ENCODE measurements at regions not wholly inside any gene's neighbourhood (a gene's known extent, or its start where the extent isn't known, plus 50 kb on each side); places are given as distances from the start of the nearest gene placed in this dataset.

- Histone ChIP-seq H3K9me3 (no peaks in the 10 kb centered on the region), H3K4me3 (no peak overlapping the region), H3K27ac (no peak overlapping the region), H3K36me3 (no peaks in the 10 kb centered on the region), H3K4me1 (peaks cover 0 to 41% (median 21%) of the 10 kb centered on the region in 4 donors), H3K27me3 (no peaks in the 10 kb centered on the region)
- 81% methylated on average over 4 of the region's 4 CpGs for WGBS, 2 donors
- DNase-seq: no peak
- no peak for TF ChIP-seq POLR2A (IDR thresholded peaks at IDR 0.05)
- TF ChIP-seq POLR2AphosphoS5 (IDR thresholded peaks at IDR 0.05): no peak
- TF ChIP-seq EP300 (IDR thresholded peaks at IDR 0.05): no peak
- TF ChIP-seq, protein P1, sequence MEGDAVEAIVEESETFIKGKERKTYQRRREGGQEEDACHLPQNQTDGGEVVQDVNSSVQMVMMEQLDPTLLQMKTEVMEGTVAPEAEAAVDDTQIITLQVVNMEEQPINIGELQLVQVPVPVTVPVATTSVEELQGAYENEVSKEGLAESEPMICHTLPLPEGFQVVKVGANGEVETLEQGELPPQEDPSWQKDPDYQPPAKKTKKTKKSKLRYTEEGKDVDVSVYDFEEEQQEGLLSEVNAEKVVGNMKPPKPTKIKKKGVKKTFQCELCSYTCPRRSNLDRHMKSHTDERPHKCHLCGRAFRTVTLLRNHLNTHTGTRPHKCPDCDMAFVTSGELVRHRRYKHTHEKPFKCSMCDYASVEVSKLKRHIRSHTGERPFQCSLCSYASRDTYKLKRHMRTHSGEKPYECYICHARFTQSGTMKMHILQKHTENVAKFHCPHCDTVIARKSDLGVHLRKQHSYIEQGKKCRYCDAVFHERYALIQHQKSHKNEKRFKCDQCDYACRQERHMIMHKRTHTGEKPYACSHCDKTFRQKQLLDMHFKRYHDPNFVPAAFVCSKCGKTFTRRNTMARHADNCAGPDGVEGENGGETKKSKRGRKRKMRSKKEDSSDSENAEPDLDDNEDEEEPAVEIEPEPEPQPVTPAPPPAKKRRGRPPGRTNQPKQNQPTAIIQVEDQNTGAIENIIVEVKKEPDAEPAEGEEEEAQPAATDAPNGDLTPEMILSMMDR (IDR thresholded peaks at IDR 0.05): no peak
- intact Hi-C loops (cut with DNase I): loop anchor here (5.0 kb wide), 1 partner anchor 55 kb away; no protein-coding TSS in a partner anchor
These were observed 139.8 kb upstream of the TNFAIP3 start for GRCh38 chr6:137727216-137727765.

DNA sequence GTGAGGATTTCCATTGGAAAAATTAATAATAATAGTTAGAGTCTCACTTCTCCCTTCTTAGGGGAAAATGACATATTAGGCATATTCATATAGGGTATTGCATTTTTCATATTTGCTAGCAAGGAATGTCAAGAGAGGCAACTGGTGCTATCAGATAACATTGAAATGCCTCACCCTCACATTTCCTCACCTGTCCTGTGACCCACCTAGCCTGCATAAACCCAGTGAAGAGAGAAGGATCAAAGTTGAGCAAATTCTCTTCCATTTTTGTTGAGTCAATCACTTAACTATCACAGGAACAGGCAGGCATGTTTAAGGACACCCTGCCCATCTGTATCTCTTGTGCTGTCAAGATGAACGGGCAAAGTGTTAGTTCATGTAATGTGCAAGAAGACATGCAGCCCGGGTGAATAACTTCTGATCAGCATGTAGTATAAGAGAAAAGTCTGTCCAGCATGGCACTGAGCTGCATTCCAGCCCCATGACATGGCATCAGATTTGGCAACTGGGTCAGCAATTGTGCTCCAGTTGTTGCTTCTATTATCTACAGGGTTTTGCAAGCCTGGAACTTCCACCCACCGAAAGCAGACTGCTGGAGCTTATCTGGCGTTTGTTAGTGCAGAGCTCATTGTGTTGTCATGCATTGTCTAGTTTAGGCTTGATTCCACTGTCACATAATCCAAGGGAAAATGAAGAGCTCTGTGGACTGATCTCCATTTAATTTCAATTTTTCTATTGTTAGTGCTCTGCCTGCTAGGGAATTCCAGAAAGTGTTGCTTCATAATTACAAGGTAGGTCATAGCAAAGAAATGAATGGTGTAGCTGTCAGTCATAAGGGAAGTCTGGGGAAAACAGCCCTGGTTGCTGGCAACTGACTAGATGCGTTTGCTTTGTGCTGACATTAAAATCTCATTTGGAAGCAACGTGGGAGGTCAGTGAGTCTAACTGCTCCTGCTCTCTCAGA, 138.4 kb upstream of the TNFAIP3 start:
- Histone ChIP-seq H3K27ac (peak overlapping the region in 2 of 4 donors; percentile 42 to 47), H3K4me3 (no peak overlapping the region), H3K4me1 (peaks cover 0 to 29% (median 13%) of the 10 kb centered on the region in 4 donors), H3K9me3 (no peaks in the 10 kb centered on the region), H3K27me3 (no peaks in the 10 kb centered on the region), H3K36me3 (no peaks in the 10 kb centered on the region)
- TF ChIP-seq POLR2AphosphoS5 (IDR thresholded peaks at IDR 0.05): no peak
- no peak for TF ChIP-seq EP300 (IDR thresholded peaks at IDR 0.05)
- TF ChIP-seq, protein P1 (IDR thresholded peaks at IDR 0.05): no peak
- TF ChIP-seq POLR2A (IDR thresholded peaks at IDR 0.05): no peak
- DNase-seq: no peak
- intact Hi-C loops (cut with DNase I): loop anchor here (5.0 kb wide), 1 partner anchor 54 kb away; no protein-coding TSS in a partner anchor
- 69 to 80% methylated on average over 6 of the region's 6 CpGs for whole genome bisulfite sequencing, 2 donors

GRCh38 chr6:137729866-137730629, 137.0 kb upstream of the TNFAIP3 start:
- 91% methylated on average over 6 of the region's 6 CpGs for WGBS, 2 donors
- H3K4me1 ChIP-seq: peaks cover 0 to 27% (median 12%) of the 10 kb centered on the region in 4 donors

DNA sequence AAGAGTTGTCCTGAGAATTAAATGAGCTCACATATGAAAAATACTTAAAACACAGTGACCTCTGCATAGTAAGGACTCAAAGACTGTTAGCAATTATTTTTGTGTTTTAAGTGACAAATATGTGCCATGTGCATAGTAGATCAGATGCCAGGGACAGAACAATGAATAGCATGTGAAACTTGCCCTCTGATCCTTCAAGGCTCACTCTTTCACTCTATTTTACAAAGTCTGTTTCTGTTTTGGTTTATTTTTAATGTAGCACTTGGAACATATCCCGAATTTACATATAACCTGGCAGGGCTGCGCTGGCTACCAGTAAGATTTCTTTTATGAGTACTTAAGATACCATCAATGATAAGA, 135.5 kb upstream of the TNFAIP3 start:
- Histone ChIP-seq H3K4me3 (no peak overlapping the region), H3K4me1 (peaks cover 0 to 27% (median 12%) of the 10 kb centered on the region in 4 donors), H3K9me3 (no peaks in the 10 kb centered on the region), H3K36me3 (no peaks in the 10 kb centered on the region), H3K27ac (no peak overlapping the region), H3K27me3 (no peaks in the 10 kb centered on the region)
- 15 to 70% methylated on average over 2 of the region's 2 CpGs for WGBS, 2 donors
- intact Hi-C loops (cut with DNase I): no loop called here
- no peak for DNase-seq
- TF ChIP-seq EP300 (IDR thresholded peaks at IDR 0.05): no peak
- no peak for TF ChIP-seq POLR2AphosphoS5 (IDR thresholded peaks at IDR 0.05)
- TF ChIP-seq, protein P1 (IDR thresholded peaks at IDR 0.05): no peak
- TF ChIP-seq POLR2A (IDR thresholded peaks at IDR 0.05): no peak

More at GRCh38 chr6:137729866-137730629, 137.0 kb upstream of the TNFAIP3 start:
- no peaks in the 10 kb centered on the region for H3K36me3 ChIP-seq
- no peaks in the 10 kb centered on the region for H3K27me3 ChIP-seq
- H3K9me3 ChIP-seq: no peaks in the 10 kb centered on the region
- intact Hi-C loops (cut with DNase I): loop anchor here (5.0 kb wide), 1 partner anchor 52 kb away; no protein-coding TSS in a partner anchor
- no peak for DNase-seq
- no peak overlapping the region for H3K4me3 ChIP-seq
- H3K27ac ChIP-seq: no peak overlapping the region
- no peak for TF ChIP-seq EP300 (IDR thresholded peaks at IDR 0.05)
- TF ChIP-seq, protein P1 (IDR thresholded peaks at IDR 0.05): no peak
- no peak for TF ChIP-seq POLR2AphosphoS5 (IDR thresholded peaks at IDR 0.05)
- no peak for TF ChIP-seq POLR2A (IDR thresholded peaks at IDR 0.05)
